Spinal cord (tissue), 9 donors: ENCODE measurements at regions not wholly inside any gene's neighbourhood (a gene's known extent, or its start where the extent isn't known, plus 50 kb on each side); places are given as distances from the start of the nearest gene placed in this dataset.

Experiments
- DNase-seq, 6 donors: peaks; one replicate each; pipeline versions ENCODE4 v3.0.0 to v3.0.0-alpha.2; 2013 to 2015; ENCODE audit warnings: low spot score in 6 of 6, low read depth in 4 of 6
- H3K27ac ChIP-seq: one replicate; pipeline ENCODE4 v1.5.1; 2013; ENCODE audit warnings: low read depth, low read length, control low read depth
- H3K27me3 ChIP-seq: one replicate; pipeline ENCODE4 v1.6.1; 2013; ENCODE audit warnings: low read length; ENCODE audit not compliant: control insufficient read depth, insufficient read depth
- H3K36me3 ChIP-seq: one replicate; pipeline ENCODE4 v1.6.1; 2013; ENCODE audit warnings: low read length; ENCODE audit not compliant: control insufficient read depth, insufficient read depth
- H3K4me1 ChIP-seq: one replicate; pipeline ENCODE4 v1.6.1; 2013; ENCODE audit warnings: low read length; ENCODE audit not compliant: control insufficient read depth, insufficient read depth
- H3K4me3 ChIP-seq: one replicate; pipeline ENCODE4 v1.5.1; 2013; ENCODE audit warnings: low read depth, low read length, control low read depth
- H3K9me3 ChIP-seq: one replicate; pipeline ENCODE4 v1.6.1; 2013; ENCODE audit warnings: low read length; ENCODE audit not compliant: control insufficient read depth, insufficient read depth
- WGBS: methylation state at CpG from one replicate; pipeline ENCODE4 v1.1.5; 2013; ENCODE audit warnings: missing lambda C conversion rate; ENCODE audit not compliant: insufficient coverage; 5-methylcytosine and 5-hydroxymethylcytosine counted together
- donor health status: healthy.

DNA sequence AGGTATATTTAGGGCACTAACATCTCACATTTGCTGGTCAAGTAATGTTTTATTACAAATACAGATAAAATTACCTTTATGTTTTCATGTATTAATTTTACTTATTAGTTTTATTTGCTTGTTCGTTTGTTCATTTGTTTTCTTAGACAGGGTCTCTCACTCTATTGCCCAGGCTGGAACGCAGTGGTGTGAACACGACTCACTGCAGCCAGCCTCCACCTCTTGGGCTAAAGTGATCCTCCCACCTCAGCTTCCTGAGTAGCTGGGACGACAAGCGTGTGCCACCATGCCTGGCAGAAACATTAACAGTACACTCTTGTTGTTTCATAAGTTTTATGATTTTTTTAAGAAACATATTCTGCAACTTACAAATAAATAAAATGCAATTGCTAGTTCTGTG, 123.2 kb downstream of the ZNF608 start:
- no peaks in the 10 kb centered on the region for H3K27me3 ChIP-seq
- peaks cover 3% of the 10 kb centered on the region for H3K4me1 ChIP-seq
- H3K36me3 ChIP-seq, result no peaks in the 10 kb centered on the region
- no peaks in the 10 kb centered on the region for H3K9me3 ChIP-seq
- 81% methylated on average over 2 of the region's 5 CpGs for WGBS
- no peak overlapping the region for H3K27ac ChIP-seq
- no peak for DNase-seq
- no peak overlapping the region for H3K4me3 ChIP-seq

GRCh38 chr5:124622851-124623250, 123.6 kb downstream of the ZNF608 start:
- Histone ChIP-seq H3K27ac (no peak overlapping the region), H3K27me3 (no peaks in the 10 kb centered on the region), H3K36me3 (no peaks in the 10 kb centered on the region), H3K4me1 (no peaks in the 10 kb centered on the region), H3K4me3 (no peak overlapping the region), H3K9me3 (no peaks in the 10 kb centered on the region)
- no peak for DNase-seq
- no CpG with 5 or more reads among the region's 3 CpGs for WGBS

DNA sequence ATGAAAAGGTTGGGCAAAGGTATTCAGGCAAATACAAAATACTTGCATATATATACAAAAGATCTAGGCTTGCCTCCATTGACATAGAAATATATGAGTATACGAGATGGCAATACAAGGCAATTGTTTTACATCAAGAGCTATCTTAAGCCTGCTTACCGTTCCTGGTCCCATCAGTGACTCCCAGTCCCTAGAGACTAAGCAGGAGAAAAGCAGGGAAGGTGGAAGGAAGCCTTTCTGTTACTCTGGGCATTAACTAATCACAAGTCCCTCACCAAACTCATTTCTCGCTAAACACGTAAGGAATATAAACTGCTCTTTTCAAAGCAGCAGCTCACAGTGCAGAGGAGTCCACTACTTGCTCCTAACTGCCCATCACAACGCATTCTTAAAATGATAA, 125.2 kb downstream of the ZNF608 start:
- Histone ChIP-seq H3K4me3 (no peak overlapping the region), H3K4me1 (no peaks in the 10 kb centered on the region), H3K27ac (no peak overlapping the region), H3K36me3 (no peaks in the 10 kb centered on the region), H3K27me3 (no peaks in the 10 kb centered on the region), H3K9me3 (no peaks in the 10 kb centered on the region)
- WGBS, result 50% methylated on average over 2 of the region's 5 CpGs
- no peak for DNase-seq

- DNase-seq, result no peak
- Histone ChIP-seq H3K4me3 (no peak overlapping the region), H3K4me1 (no peaks in the 10 kb centered on the region), H3K27me3 (no peaks in the 10 kb centered on the region), H3K9me3 (no peaks in the 10 kb centered on the region), H3K36me3 (no peaks in the 10 kb centered on the region), H3K27ac (no peak overlapping the region)
- WGBS, result 50% methylated on average over 2 of the region's 2 CpGs
Observed at GRCh38 chr5:124620743-124621142, 125.7 kb downstream of the ZNF608 start.

GRCh38 chr5:124619121-124619520, 127.3 kb downstream of the ZNF608 start:
- DNase-seq, result no peak
- Histone ChIP-seq H3K27me3 (no peaks in the 10 kb centered on the region), H3K36me3 (no peaks in the 10 kb centered on the region), H3K27ac (no peak overlapping the region), H3K4me1 (no peaks in the 10 kb centered on the region), H3K4me3 (no peak overlapping the region), H3K9me3 (no peaks in the 10 kb centered on the region)
- 100% methylated on average over 2 of the region's 4 CpGs for WGBS

- Histone ChIP-seq H3K36me3 (no peaks in the 10 kb centered on the region), H3K9me3 (no peaks in the 10 kb centered on the region), H3K4me3 (no peak overlapping the region), H3K27me3 (no peaks in the 10 kb centered on the region), H3K4me1 (no peaks in the 10 kb centered on the region), H3K27ac (no peak overlapping the region)
- no CpG with 5 or more reads among the region's 1 CpG for WGBS
- no peak for DNase-seq
Observed at GRCh38 chr5:124617787-124618186, 128.7 kb downstream of the ZNF608 start.

GRCh38 chr5:124614836-124615385, 131.5 kb downstream of the ZNF608 start:
- no peaks in the 10 kb centered on the region for H3K4me1 ChIP-seq
- no peaks in the 10 kb centered on the region for H3K27me3 ChIP-seq
- H3K9me3 ChIP-seq, result no peaks in the 10 kb centered on the region
- no peaks in the 10 kb centered on the region for H3K36me3 ChIP-seq
- no peak for DNase-seq
- WGBS, result no CpG with 5 or more reads among the region's 2 CpGs
- no peak overlapping the region for H3K4me3 ChIP-seq
- H3K27ac ChIP-seq, result no peak overlapping the region

GRCh38 chr5:124614105-124614504, 132.3 kb downstream of the ZNF608 start:
- Histone ChIP-seq H3K4me3 (no peak overlapping the region), H3K36me3 (no peaks in the 10 kb centered on the region), H3K4me1 (no peaks in the 10 kb centered on the region), H3K27me3 (no peaks in the 10 kb centered on the region), H3K9me3 (no peaks in the 10 kb centered on the region), H3K27ac (no peak overlapping the region)
- WGBS, result no CpG with 5 or more reads among the region's 1 CpG
- DNase-seq, result no peak

- Histone ChIP-seq H3K4me3 (no peak overlapping the region), H3K27ac (no peak overlapping the region), H3K9me3 (no peaks in the 10 kb centered on the region), H3K36me3 (no peaks in the 10 kb centered on the region), H3K4me1 (no peaks in the 10 kb centered on the region), H3K27me3 (no peaks in the 10 kb centered on the region)
- no peak for DNase-seq
- WGBS, result 100% methylated on average over 1 of the region's 3 CpGs
Observed at GRCh38 chr5:124613273-124613953, 133.0 kb downstream of the ZNF608 start.

DNA sequence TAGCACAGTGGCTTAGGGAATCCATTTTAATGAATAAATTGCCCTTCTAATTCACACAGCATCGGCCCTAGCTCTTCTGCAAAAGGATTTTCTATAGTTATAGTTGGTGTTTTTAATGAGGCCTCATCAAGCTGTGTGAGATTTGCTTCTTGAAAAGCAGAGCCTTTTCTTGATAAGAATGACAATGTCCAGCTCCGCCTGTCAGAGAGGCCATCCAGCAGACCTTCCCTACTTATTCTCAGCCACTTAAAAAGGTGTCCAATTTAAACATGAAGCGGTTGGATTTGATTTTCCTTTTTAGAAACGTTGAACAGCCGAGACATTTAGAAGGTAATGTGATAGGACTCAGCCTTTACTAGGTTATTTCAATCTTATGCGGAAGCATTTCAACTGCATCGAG, 134.4 kb downstream of the ZNF608 start:
- Histone ChIP-seq H3K4me1 (no peaks in the 10 kb centered on the region), H3K9me3 (no peaks in the 10 kb centered on the region), H3K36me3 (no peaks in the 10 kb centered on the region), H3K27ac (no peak overlapping the region), H3K27me3 (no peaks in the 10 kb centered on the region), H3K4me3 (no peak overlapping the region)
- no CpG with 5 or more reads among the region's 7 CpGs for WGBS
- no peak for DNase-seq
